HG02798 (cell line): ENCODE measurements at regions not wholly inside any gene's neighbourhood (a gene's known extent, or its start where the extent isn't known, plus 50 kb on each side); places are given as distances from the start of the nearest gene placed in this dataset.

ENCODE experiments used
- ATAC-seq: cut with Tn5 transposase; IDR thresholded peaks from one replicate; pipeline ENCODE4 v1.9.1; 2021; ENCODE audit warnings: mild to moderate bottlenecking; ENCODE audit not compliant: unreplicated experiment, poor library complexity

DNA sequence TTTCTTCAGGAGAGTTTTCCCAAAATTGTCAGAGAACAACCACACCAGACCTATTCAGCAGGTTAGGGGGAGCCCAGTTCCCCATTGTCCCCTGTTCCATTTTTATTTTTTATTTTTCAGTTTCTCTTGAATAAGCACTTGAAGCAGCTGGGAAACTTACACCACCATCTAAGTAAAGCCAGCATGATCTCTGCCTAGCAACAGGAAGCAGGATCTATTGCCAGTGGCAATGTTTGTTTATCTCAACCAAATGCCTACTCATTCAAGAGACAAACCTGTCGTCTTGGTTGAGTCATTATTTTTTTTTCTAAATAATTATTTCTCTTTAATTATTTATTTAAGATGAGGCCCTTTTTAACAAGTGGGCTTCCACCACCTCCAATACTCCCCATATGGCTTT is 379.3 kb downstream of the PLK2 start:
- ATAC-seq: no peak

DNA sequence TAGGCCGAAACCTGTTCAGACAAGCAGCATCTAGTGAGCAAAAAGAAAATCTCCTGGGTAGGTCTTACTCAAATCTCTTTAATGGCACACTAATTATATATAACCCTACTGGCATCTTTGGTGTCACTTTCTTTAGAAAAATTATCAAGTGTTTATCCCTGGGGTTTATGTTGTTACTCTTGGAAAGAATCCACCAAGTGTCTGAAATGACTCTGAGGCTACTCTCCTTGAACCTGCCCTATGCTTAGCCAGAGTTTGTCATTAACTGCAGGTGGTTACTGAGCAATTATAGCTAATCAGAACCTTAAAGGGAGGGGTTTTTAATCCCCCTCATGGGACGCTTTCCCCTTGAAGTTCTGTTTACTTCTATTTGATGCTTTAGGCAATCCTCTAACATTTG is 381.9 kb downstream of the PLK2 start:
- ATAC-seq: no peak

DNA sequence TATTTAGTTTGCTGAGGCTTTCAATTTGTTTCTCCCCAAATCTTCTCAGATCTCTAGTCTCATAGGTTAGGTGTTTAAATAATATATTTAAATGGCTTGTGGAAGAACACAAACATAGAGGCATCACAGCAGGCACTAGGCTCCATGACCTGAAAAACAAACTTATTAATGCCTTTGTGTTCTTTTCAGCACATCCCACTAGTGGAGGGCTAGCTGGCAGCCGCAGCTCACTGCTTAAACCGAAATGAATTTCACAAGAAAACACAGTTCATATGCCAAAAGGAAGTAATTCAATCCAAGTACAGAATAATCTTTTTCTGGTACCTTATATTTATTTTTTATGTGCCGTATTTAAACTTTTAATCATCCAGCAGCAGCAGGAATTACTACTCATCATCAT is 382.5 kb downstream of the PLK2 start:
- no peak for ATAC-seq

DNA sequence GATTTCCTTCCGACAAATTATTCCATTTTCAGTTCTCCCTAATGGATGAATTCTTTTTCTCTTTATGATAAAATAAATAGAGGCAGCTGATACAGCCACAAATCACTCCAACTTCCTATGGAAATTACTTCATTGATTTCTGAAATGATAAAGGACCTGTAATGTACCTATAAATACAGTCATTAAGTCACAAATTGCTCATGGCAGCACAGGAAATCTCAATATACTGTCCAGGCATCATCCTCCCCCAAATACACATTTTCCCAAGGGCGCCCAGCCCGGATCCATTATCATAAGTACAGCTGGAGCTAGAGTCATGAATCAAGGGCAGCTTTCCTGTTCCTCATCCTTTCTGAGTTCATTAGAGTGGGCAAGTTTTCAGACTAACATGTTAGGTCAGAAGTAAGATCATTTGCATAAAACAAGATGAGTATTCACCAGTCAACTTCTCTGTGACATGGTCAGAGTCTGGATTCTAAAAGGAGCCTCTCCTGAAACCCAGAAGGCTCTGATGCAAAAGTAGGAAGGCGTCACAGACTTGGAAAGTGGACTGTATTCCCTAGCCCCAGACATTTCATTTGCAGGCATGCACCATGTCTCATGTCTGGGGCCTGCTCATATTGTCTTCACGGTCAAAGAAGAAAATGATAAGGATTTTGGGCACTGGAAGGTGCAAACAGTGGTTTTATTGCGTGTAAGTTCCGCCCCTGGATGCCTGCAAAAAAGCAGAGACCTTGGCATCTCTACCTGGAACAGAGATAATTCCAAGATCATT is 383.2 kb downstream of the PLK2 start:
- no peak for ATAC-seq

DNA sequence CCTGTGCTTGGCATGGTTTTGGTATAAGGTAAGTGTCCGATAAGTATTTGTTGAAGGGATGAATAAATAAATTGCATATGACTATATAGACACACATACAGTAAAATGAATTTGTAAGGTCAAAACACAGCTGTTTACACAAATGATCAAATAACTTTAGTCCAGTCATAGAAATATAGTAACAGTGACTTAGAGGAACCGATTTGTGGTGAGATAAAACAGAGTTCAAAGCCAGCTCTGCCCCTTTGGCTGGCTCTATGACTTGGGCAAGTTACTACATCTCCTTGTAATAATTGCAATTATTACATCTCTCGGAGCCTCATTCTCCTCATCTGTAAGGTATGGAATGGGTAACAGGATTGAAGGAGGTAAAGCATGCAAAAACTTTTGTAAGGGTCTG is 384.0 kb downstream of the PLK2 start:
- no peak for ATAC-seq

DNA sequence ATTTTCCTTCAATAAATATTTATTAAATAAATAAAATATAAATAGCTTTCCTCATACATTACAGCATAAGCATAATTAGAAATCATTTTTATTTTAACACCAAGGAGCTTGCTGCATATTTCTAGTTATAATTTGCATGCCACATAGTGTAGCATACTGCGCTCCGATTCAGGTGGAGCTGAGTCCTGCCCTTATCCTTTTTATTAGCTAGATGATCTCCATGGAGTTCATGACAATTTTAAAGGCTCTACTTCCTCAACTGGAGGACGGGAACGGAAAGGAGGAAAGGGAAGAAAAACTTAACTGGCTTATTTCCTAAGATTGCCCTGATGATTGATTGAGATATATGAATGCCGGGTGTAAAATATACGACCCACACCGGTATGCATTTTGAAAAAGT is 385.2 kb downstream of the PLK2 start:
- no peak for ATAC-seq

DNA sequence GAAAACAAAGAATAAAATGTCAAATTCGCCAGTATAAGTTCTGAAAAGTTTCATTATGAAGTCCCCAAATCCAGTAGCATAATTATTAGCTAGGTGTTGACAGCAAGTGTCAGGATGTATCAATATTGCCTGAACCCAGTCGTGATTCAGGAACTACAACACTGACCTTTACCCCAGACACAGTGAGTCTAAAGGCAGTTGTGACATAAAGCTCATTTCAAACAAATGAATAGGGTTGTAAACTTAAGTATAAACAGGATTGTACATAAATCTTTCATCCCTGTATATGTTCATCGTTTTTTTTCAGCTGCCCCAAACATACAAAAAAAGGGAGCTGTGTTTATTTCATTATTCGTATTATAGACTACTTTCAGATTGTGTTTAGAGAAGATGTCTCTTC is 385.7 kb downstream of the PLK2 start:
- no peak for ATAC-seq

DNA sequence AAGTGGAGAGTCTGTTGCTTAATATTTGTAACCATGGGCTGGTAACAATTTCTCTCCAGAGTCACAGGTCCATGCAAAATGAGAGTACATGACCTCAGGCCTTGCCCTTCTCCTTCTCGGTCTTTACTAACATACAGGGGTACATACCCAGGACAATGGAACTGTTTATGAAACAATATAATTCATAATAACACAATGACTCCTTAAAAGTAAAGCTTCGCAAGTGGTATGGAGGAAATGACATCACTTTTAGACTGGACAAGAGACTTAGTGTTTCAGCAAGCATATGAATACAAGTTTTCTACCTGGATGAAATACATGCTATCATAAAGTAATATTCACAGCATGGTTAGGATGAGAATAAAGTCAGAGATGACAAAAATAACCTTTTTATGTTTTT is 386.6 kb downstream of the PLK2 start:
- no peak for ATAC-seq

DNA sequence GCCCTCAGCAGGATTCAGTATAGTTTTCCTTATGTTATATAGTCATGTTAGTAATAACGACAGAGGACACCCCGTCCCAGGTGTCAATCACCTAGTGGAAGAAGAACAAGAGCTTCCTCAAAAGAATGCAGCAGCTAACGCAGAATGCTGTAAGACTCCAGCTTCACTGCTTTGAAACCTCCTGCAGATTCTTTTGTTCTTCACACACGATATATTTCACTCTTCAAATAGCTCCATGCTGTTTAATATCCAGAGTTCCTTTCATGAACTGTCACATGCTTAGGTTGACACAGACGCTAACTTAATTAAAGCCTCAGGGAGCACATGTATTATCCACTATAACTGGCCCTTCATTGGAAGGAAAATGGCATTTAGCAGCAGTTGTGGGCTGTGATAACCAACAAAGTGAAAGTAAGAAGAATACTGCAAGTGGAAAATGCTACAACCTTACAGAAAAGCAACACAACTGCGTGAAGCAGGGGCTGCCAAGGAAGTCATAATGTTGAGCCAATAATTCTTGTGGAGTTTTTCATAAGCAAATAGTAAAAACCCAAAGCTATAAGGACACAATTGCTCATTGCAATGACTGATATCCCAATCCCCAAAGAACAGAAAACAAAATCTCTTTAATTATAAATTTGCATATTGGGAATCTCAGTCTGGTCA is 387.5 kb downstream of the PLK2 start:
- no peak for ATAC-seq

DNA sequence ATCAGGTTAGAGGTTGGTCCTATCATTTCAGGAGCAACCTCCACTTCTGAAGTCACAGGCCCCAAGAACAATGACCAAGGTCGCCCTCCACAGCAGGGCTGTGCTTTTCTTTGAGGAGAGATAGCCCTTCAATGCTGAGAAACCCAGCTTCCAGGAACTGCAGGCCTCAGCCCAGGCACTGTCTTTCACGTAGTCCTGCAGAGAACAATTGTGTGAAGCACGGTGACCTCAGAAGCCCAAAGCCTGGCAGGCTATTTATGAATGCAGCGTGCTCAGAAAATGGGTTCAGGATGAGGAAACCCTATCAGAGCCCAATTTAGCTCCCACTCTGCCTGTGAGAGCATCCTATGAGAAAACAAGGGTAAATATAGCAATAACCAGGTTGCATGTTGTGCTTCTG is 388.3 kb downstream of the PLK2 start:
- ATAC-seq: no peak

DNA sequence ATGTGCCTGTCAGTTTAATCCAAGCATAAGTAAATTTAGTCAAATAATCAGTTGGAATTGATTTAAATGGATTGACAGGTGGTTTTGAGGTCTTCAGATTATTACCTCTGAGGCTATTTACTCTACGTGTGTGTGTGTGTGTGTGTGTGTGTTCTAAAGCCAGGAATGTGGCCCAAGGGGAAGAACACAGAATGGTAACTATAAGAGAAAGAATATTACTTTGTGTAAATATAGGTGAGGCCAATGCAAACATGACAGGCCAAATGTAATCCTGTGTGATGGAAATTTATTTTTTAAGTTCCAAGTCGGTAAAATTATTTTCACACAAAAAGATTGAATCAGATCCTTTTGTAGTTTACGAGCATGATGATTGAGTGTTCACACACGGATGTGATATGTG is 390.0 kb downstream of the PLK2 start:
- no peak for ATAC-seq

DNA sequence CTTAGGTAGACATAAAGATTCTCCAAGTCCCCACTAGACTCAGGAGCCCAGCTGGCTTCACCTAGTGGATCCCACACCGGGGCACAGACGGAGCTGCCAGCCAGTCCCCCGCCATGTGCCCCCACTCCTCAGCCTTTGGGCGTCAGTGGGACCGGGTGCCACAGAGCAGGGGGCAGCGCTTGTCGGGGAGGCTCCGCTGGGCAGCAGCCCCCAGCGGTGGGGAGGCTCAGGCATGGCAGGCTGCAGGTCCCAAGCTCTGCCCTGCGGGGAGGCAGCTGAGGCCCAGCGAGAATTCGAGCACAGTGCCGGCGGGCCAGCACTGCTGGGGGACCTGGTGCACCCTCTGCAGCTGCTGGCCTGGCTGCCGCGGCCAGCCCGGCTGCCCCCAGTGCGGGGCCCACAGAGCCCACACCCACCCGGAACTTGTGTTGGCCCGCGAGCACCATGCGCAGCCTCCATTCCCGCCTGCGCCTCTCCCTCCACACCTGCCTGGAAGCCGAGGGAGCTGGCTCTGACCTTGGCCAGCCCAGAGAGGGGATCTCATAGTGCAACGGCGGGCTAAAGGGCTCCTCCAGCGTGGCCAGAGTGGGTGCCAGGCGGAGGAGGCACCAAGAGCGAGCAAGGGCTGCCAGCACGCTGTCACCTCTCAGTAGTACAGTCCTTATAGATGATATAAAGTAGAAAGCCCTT is 390.7 kb downstream of the PLK2 start:
- ATAC-seq: no peak

DNA sequence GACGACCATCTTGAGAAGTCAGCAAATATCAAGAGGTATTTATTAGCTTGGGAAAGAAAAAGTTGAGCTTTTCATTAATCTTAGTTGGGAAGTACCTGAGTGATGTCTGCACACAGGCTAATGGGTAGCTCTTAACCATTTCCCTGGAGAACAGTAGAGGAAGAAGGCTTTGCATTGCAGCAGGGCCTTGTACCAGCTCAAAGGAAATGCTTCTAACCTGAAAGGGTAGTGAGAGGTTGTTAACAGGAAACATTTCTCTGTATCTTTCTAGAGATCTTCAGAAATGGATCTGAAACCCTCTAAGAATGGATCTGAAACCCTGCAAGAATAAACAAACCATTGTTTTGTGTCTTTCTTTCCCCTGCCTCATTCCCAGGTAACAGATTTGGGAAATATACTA is 393.3 kb downstream of the PLK2 start:
- ATAC-seq: no peak

DNA sequence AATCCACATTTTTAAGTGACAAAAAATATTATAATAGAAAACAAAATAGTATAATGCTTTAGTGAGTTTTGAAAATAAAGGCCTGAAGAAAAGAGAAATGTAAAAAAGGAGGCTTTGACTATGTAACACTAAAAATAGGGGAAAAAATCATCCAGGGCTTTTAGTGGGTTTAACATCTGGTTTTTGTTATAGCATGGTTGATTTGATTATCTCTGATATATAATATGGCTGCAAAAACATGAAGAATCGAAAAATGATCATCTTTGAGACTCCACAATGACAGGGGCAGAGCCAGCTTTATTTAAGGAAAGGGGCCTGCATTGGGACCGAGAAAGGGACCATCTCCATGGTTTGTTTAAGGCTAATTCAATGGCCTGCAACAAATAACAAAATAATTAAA is 393.8 kb downstream of the PLK2 start:
- ATAC-seq: no peak

DNA sequence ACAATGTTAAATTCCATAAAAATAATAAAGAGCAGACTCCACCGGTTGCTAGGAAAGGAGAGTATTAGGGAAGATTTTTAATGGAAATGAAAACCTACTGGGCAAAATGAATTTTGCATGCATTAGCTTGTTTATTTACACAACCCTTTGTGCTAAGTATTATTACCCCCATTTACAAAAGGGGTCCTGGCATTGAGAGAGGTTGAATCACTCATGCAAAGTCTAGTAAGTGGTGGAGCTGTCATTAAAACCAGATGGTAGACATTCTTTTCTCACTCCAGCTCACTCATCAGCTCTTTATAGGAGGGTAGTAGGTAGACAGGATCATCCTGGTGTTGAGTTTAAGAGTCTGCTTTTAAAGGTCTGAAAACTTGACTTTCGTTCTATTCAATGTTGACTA is 395.1 kb downstream of the PLK2 start:
- ATAC-seq: no peak

DNA sequence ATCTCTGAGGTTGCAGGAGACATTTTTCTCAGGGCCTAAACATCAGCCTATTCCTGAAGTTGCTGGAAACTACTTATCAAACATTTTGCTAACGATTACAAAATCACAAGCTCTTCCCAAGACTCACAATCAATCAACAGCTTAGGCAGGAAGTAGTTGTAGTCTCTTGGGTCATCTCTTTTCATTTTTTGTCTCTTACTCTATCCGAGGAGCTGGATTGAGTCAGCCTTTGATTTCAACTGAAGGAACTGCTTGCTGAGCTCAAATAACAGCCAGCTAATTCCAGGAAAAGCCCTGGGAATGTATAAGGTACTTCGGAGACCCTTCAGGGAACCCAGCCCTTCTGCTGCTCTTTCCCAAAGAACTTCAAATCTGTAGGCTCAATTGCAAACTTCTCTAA is 398.9 kb downstream of the PLK2 start:
- ATAC-seq: no peak

DNA sequence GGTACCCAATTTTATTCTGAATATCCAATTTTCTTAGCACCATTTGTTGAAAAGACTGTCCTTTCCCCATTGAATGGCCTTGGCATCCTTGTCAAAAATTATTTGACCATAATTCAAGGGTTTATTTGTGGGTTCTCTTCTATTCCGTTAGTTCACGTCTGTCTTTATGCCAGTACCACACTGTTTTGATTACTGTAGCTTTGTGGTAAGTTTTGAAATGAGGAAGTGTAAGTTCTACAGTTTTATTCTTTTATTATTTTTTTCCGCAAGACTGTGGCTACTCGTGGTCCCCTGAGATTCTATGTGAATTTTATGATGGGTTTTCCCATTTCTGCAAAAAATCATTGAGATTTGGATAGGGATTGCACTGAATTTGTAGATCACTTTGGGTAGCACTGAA is 402.6 kb downstream of the PLK2 start:
- ATAC-seq: no peak

DNA sequence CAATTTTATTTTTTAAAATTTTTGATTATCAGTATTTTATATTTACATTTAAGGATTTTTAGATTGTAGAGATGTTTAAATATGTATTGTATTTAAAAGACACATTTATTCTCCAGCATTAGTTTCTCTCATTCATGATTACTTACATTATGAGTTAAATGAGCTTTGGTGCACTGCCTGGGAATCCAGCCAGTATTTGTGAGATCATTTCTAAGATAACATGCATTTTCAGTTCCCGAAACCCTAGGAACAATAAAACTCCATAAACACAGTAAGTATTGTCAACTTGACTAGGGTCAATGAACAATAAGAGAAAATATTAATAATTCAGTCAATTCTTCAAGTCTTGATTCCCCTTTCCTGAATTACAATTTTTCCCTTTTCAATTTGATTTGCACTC is 403.3 kb downstream of the PLK2 start:
- ATAC-seq: no peak

DNA sequence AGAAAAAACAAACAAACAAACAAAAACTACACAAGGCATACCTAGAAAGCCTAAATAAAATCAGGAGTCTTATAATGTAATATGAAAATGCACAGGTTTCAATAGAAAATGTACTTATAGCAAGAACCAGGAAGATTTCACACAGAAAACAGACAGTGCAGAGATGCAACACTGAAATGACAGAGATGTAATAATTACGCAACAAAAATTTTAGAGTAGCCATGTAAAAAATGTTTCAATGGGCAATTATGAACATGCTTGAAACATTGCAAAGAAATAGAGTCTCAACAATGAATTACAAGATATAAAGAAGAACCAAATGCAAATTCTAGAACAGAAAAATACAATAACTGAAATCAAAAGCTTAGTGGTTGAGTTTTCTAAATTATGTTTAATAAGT is 405.9 kb downstream of the PLK2 start:
- no peak for ATAC-seq

DNA sequence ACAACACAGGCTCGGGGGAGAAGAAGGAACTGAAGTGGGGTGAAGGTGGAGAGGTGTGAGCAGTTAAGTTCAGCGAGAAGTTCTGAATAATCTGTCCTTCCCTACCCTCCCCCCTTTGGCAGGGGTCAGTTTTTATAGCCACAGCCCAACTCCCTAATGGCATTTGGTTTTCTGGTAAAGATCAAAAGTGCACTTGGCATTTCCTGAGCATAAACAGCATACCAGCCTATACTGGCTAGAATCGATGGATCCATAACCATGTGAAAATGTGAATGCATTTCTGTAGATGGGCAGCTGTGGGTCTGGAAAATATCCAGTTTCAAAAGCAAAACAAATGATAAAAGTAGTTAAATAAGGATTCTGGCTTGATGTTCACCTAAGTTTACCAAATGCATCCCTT is 410.9 kb downstream of the PLK2 start:
- no peak for ATAC-seq

DNA sequence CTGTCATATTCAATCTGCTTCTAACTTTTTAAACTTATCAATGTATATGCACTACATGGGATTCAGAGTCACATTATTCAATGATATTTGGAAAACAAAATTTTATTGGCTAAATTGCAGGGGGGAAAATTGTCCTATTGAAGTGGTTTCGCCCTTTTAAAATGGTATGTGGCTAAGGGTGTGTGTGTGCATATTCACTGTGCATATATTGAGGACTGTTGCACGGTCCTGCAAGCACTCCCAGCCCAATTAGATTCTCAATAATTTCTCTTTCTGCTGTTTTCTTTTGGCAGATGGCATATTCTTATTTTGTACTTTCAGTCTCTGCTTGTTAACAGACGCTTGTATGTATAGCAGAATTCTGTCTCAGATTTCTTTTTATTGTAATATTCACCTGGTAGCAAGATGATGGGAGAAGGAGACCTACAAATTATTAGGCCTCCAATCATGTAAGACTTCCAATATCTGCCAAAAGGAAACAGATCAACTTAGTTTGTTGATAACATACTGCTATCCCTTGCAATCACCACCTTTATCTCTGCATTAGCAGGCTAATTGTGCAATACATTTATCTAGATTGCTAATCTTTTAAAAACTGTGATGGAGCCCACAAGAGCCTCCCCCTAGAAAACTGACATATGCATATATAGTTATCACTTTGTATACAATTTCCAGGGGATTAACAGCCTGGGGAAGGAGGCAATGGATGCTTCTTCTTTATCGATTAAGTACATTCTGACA is 411.5 kb downstream of the PLK2 start:
- ATAC-seq: no peak
